ENCODE measurements at regions not wholly inside any gene's neighbourhood (a gene's known extent, or its start where the extent isn't known, plus 50 kb on each side); places are given as distances from the start of the nearest gene placed in this dataset.
"Not testable (repeated sequence)": the region's sequence is repeated elsewhere in the genome, so short reads cannot be mapped to it uniquely, and the experiment has no call there.

DNA sequence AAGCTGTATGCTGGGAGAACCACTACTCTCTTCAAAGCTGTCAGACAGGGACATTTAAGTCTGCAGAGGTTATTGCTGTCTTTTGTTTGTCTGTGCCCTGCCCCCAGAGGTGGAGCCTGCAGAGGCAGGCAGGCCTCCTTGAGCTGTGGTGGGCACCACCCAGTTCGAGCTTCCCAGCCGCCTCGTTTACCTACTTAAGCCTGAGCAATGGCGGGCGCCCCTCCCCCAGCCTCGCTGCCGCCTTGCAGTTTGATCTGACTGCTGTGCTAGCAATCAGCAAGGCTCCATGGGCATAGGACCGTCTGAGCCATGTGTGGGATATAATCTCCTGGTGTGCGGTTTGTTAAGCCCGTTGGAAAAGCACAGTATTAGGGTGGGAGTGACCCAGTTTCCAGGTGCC lies 156.4 kb downstream of the OTUD1 start:
- POLR2A ChIA-PET (ENCODE audit: partially characterized antibody); H3K18ac ChIP-seq (ENCODE audit: extremely low read depth, low read length); H3K4me1 ChIP-seq (replicated peaks in 1 of 4; ENCODE audit: control insufficient read depth in 3 of 4, insufficient read depth in 4 of 4, low read length in 3 of 4); H3K36me3 ChIP-seq (ENCODE audit: control insufficient read depth in 2 of 4, insufficient read depth in 4 of 4, low read length in 3 of 4); H2BK12ac ChIP-seq (ENCODE audit: low read depth, low read length); FAIRE-seq; H3K9ac ChIP-seq (replicated peaks in 1 of 4; ENCODE audit: extremely low read depth in 1 of 4, low read depth in 3 of 4, low read length in 3 of 4); H3K4me2 ChIP-seq (ENCODE audit: insufficient read depth in 1 of 2, low read depth in 2 of 2, low read length in 2 of 2); H2AFZ ChIP-seq (ENCODE audit: low read length); H4K8ac ChIP-seq (ENCODE audit: extremely low read depth, insufficient read depth, low read length); H3K23me2 ChIP-seq (ENCODE audit: low read depth, low read length); H3K56ac ChIP-seq (replicated peaks; ENCODE audit: insufficient read length, low read depth, low read length); H3K27me3 ChIP-seq (replicated peaks in 1 of 4; ENCODE audit: control insufficient read depth in 3 of 4, extremely low read depth in 1 of 4, insufficient read depth in 3 of 4, low read length in 3 of 4); H2BK15ac ChIP-seq (ENCODE audit: low read length); CTCF ChIA-PET (ENCODE audit: partially characterized antibody); H2BK20ac ChIP-seq (ENCODE audit: low read length); DNase-seq (ENCODE audit: low read depth in 1 of 2, low spot score in 2 of 2); H3K23ac ChIP-seq (ENCODE audit: insufficient read length); H3K79me1 ChIP-seq (ENCODE audit: low read depth, low read length); H4K91ac ChIP-seq (replicated peaks; ENCODE audit: insufficient read length, low read length); H2BK5ac ChIP-seq (ENCODE audit: low read depth, low read length); H3K4ac ChIP-seq (replicated peaks; ENCODE audit: insufficient read length, low read depth, low read length); H3K79me2 ChIP-seq (ENCODE audit: control insufficient read depth in 1 of 2, insufficient read depth in 2 of 2, low read length in 2 of 2); H2BK120ac ChIP-seq (replicated peaks; ENCODE audit: low read depth, low read length); H3K4me3 ChIP-seq (ENCODE audit: extremely low read depth in 1 of 4, insufficient read depth in 2 of 4, low read depth in 3 of 4, low read length in 4 of 4); H4K5ac ChIP-seq (ENCODE audit: insufficient read length, low read depth, low read length); H4K20me1 ChIP-seq (replicated peaks in 1 of 2; ENCODE audit: control insufficient read depth in 1 of 2, insufficient read depth in 2 of 2, low read length in 2 of 2); H3K27ac ChIP-seq (ENCODE audit: low read depth, low read length); H2AK5ac ChIP-seq (ENCODE audit: low read depth, low read length); H3K14ac ChIP-seq (ENCODE audit: insufficient read length): not testable (repeated sequence)
- peaks cover 11 to 22% of the 10 kb centered on the region in 2 experiments for H3K9me3 ChIP-seq (ENCODE audit: insufficient read depth in 2 of 2, low read depth in 1 of 2, low read length in 1 of 2)
- 85% methylated on average over 5 of the region's 10 CpGs; no CpG with 5 or more reads in 1 of the 2 experiments for WGBS, 2 experiments (ENCODE audit: extremely low coverage in 1 of 2, insufficient coverage in 1 of 2, insufficient read length in 1 of 2, insufficient replicate concordance in 2 of 2, low coverage in 1 of 2, low lambda C conversion rate in 2 of 2, missing lambda C conversion rate in 1 of 2)
